Breast epithelium (tissue), 4 donors: ENCODE measurements at regions not wholly inside any gene's neighbourhood (a gene's known extent, or its start where the extent isn't known, plus 50 kb on each side); places are given as distances from the start of the nearest gene placed in this dataset.

Experiments
- DNase-seq, 2 donors: peaks; one replicate each; pipeline ENCODE4 v3.0.0-alpha.2; 2019; ENCODE audit warnings: low spot score in 2 of 2
- H3K27ac ChIP-seq, 2 donors: fragments of 200-600 bp; sonication (generic) in 1 of 2; one replicate each; pipeline ENCODE4 v1.5.1; 2016 to 2019; ENCODE audit warnings: mild to moderate bottlenecking in 1 of 2
- H3K27me3 ChIP-seq, 2 donors: fragments of 200-600 bp; sonication (generic) in 1 of 2; one replicate each; pipeline versions ENCODE4 v1.5.1 to v1.6.0; 2017 to 2019; ENCODE audit warnings: control low read depth in 1 of 2, mild to moderate bottlenecking in 1 of 2
- H3K36me3 ChIP-seq: fragments of 200-600 bp; one replicate; pipeline ENCODE4 v1.5.1; 2019
- H3K4me1 ChIP-seq, 2 donors: fragments of 200-600 bp; sonication (generic); one replicate each; pipeline ENCODE4 v1.5.1; 2016 to 2019; ENCODE audit warnings: control low read depth in 1 of 2
- H3K4me3 ChIP-seq, 3 donors: fragments of 200-600 bp; sonication (generic); 1 replicate in 2 of 3; 2 replicates in 1 of 3; pipeline ENCODE4 v1.5.1; 2016 to 2019; ENCODE audit warnings: mild to moderate bottlenecking in 3 of 3, moderate library complexity in 2 of 3
- H3K9me3 ChIP-seq, 2 donors: fragments of 200-600 bp; sonication (generic) in 1 of 2; one replicate each; pipeline ENCODE4 v1.5.1; 2016 to 2019; ENCODE audit warnings: control low read depth in 1 of 2
- POLR2A ChIP-seq: fragments of 450-650 bp; IDR thresholded peaks from one replicate; pipeline ENCODE4 v1.6.1; 2016; ENCODE audit warnings: antibody characterized with exemption, mild to moderate bottlenecking, moderate library complexity
- POLR2AphosphoS5 ChIP-seq, 3 donors: sonication (generic); formaldehyde crosslinking; IDR thresholded peaks; one replicate each; pipeline ENCODE4 v1.6.1; 2017; ENCODE audit warnings: antibody characterized with exemption in 3 of 3
- intact Hi-C: fragments of 100-400 bp; cut with DNase I; formaldehyde crosslinking; loops from one replicate; pipeline ENCODE4 v1.15.1; 2023; ENCODE audit warnings: low total_unique reads
- TF ChIP-seq, protein P1 (sequence below), 3 donors: fragments of 450-650 bp; IDR thresholded peaks; one replicate each; pipeline ENCODE4 v1.5.1; 2016 to 2017; ENCODE audit warnings: antibody characterized with exemption in 3 of 3, mild to moderate bottlenecking in 3 of 3, moderate library complexity in 3 of 3

- TF ChIP-seq POLR2AphosphoS5 (IDR thresholded peaks at IDR 0.05): no peak
- TF ChIP-seq, protein P1, sequence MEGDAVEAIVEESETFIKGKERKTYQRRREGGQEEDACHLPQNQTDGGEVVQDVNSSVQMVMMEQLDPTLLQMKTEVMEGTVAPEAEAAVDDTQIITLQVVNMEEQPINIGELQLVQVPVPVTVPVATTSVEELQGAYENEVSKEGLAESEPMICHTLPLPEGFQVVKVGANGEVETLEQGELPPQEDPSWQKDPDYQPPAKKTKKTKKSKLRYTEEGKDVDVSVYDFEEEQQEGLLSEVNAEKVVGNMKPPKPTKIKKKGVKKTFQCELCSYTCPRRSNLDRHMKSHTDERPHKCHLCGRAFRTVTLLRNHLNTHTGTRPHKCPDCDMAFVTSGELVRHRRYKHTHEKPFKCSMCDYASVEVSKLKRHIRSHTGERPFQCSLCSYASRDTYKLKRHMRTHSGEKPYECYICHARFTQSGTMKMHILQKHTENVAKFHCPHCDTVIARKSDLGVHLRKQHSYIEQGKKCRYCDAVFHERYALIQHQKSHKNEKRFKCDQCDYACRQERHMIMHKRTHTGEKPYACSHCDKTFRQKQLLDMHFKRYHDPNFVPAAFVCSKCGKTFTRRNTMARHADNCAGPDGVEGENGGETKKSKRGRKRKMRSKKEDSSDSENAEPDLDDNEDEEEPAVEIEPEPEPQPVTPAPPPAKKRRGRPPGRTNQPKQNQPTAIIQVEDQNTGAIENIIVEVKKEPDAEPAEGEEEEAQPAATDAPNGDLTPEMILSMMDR (IDR thresholded peaks at IDR 0.05): no peak
- no peak for TF ChIP-seq POLR2A
- intact Hi-C loops: no loop called here
These were observed 175.8 kb upstream of the FSTL4 start for GRCh38 chr5:133788121-133788520.

DNA sequence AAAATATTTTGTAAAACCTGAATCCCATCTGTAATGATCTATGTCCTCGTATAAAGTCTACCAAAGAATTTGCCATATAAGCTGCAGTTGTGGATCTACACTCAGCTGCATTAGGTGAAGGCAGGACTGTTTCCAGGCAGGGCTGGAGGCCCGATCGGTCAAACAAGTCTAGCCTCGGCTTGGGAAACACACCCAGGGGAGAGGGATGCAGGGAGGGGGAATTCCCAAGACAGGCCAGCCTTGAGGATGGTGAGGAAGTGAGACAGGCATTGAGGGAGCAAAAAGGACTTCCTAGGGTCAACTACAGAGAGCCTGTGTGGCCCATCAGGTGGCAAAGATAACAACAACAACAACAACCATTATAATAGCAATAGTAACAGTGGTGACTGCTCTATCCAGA, 174.1 kb upstream of the FSTL4 start:
- DNase-seq: no peak
- no peaks in the 10 kb centered on the region for H3K36me3 ChIP-seq
- no peak overlapping the region for H3K27ac ChIP-seq
- no peaks in the 10 kb centered on the region for H3K9me3 ChIP-seq
- TF ChIP-seq POLR2A (no peak), POLR2AphosphoS5 (IDR thresholded peaks at IDR 0.05) (no peak)
- TF ChIP-seq, protein P1 (IDR thresholded peaks at IDR 0.05): no peak
- no peaks in the 10 kb centered on the region for H3K4me1 ChIP-seq
- intact Hi-C loops: no loop called here
- H3K27me3 ChIP-seq: peaks cover 0 to 3% of the 10 kb centered on the region in 2 donors
- no peak overlapping the region for H3K4me3 ChIP-seq

More at GRCh38 chr5:133788121-133788520, 175.8 kb upstream of the FSTL4 start:
- Histone ChIP-seq H3K4me3 (no peak overlapping the region), H3K27me3 (peaks cover 0 to 3% of the 10 kb centered on the region in 2 donors), H3K9me3 (no peaks in the 10 kb centered on the region), H3K27ac (no peak overlapping the region), H3K4me1 (no peaks in the 10 kb centered on the region), H3K36me3 (no peaks in the 10 kb centered on the region)
- no peak for DNase-seq

GRCh38 chr5:133785182-133785581, 172.8 kb upstream of the FSTL4 start:
- Histone ChIP-seq H3K27me3 (peaks cover 0 to 3% of the 10 kb centered on the region in 2 donors), H3K27ac (no peak overlapping the region), H3K36me3 (no peaks in the 10 kb centered on the region), H3K9me3 (no peaks in the 10 kb centered on the region), H3K4me1 (no peaks in the 10 kb centered on the region), H3K4me3 (no peak overlapping the region)
- no peak for DNase-seq
- TF ChIP-seq POLR2AphosphoS5 (IDR thresholded peaks at IDR 0.05) (no peak), POLR2A (no peak)
- TF ChIP-seq, protein P1 (IDR thresholded peaks at IDR 0.05): no peak
- intact Hi-C loops: no loop called here

DNA sequence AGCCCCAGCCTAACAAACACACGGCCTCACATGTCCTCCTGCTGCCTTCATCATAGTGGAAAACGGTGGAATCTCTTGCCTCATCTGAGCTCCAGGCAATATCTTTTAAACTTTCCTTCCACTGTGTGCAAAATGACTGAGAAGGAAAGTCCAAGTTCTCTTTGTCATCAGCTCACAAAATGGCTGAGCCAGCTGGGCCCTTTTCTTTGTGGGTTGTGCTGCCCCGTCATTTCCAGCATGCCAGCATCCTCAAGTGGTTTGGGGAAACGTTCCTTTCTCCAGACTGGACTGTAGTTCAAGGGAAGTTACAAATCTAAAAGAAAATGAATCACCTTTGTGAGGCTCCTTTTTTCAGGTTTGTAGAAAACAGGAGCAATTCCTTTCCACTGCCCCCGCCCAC, 171.1 kb upstream of the FSTL4 start:
- intact Hi-C loops: loop anchor here (5.0 kb wide), 1 partner anchor 1186 kb away; no protein-coding TSS in a partner anchor
- DNase-seq: no peak
- H3K27ac ChIP-seq: no peak overlapping the region
- TF ChIP-seq POLR2AphosphoS5 (IDR thresholded peaks at IDR 0.05): no peak
- TF ChIP-seq, protein P1 (IDR thresholded peaks at IDR 0.05): no peak
- no peak for TF ChIP-seq POLR2A
- H3K4me3 ChIP-seq: no peak overlapping the region
- H3K4me1 ChIP-seq: no peaks in the 10 kb centered on the region
- H3K27me3 ChIP-seq: peaks cover 0 to 3% of the 10 kb centered on the region in 2 donors
- no peaks in the 10 kb centered on the region for H3K36me3 ChIP-seq
- H3K9me3 ChIP-seq: no peaks in the 10 kb centered on the region

DNA sequence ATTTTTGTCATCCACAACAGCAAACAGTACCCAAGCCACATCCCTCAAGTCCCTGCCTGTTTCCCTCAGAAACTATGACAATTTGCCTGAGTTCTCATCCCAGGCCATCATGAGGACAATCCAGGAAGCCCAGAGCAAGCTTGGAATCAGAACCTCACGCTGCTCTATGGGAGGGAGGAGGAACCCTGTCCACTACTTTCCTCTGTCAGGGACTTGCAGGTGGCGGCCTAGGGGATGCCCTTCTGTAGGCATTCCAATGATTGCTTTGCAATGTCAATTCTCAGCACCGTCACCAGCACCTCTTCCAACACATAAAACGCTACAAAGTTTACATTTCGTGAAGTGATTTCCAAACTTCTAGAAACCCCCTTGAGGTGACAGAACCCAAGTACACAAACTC, 170.4 kb upstream of the FSTL4 start:
- intact Hi-C loops: loop anchor here (5.0 kb wide), 1 partner anchor 1185 kb away; no protein-coding TSS in a partner anchor
- DNase-seq: no peak
- Histone ChIP-seq H3K4me1 (no peaks in the 10 kb centered on the region), H3K27me3 (peaks cover 0 to 3% of the 10 kb centered on the region in 2 donors), H3K36me3 (no peaks in the 10 kb centered on the region), H3K4me3 (no peak overlapping the region), H3K27ac (no peak overlapping the region), H3K9me3 (no peaks in the 10 kb centered on the region)
- TF ChIP-seq, protein P1 (IDR thresholded peaks at IDR 0.05): no peak
- TF ChIP-seq POLR2AphosphoS5 (IDR thresholded peaks at IDR 0.05): no peak
